HepG2 (cell line): ENCODE measurements at regions not wholly inside any gene's neighbourhood (a gene's known extent, or its start where the extent isn't known, plus 50 kb on each side); places are given as distances from the start of the nearest gene placed in this dataset.

Experiments
- ATAC-seq: fragments of 200-7000 bp; cut with Tn5 transposase; 3 replicates; pipeline ENCODE4 v1.9.1; 2020; ENCODE audit warnings: mild to moderate bottlenecking, moderate library complexity
- BruUV-seq: library from RNA; stranded (reverse); fragments of 400-500 nt; replicated peaks from 2 replicates; lab custom pipeline; 2021; lab: Mats Ljungman, UMichigan
- CTCF ChIA-PET: fragments of 300-600 bp; formaldehyde crosslinking; extraction: SDS; loops from one replicate; lab custom pipeline; 2021; ENCODE audit warnings: low total read pairs, inconsistent platforms, low intra/inter-chr PET ratio; lab: Yijun Ruan, JAX
- POLR2A ChIA-PET: fragments of 350-600 bp; sonication (Branson Sonifier 250); formaldehyde crosslinking; loops from one replicate; lab custom pipeline; 2020; ENCODE audit warnings: antibody characterized with exemption, inconsistent platforms; lab: Yijun Ruan, JAX
- DNase-seq: peaks from one replicate; pipeline ENCODE4 v3.0.0-alpha.2; 2015; ENCODE audit warnings: low spot score
- FAIRE-seq: peaks from 3 replicates; lab custom pipeline; 2011; peaks lifted over from hg19 to GRCh38; lab: Jason Lieb, UNC
- H2AFZ ChIP-seq: one replicate; pipeline ENCODE4 v1.6.1; 2011; ENCODE audit warnings: low read length, inconsistent platforms
- H3K27ac ChIP-seq: fragments of 300-600 bp; 3 replicates; pipeline ENCODE4 v1.8.0; 2011; ENCODE audit warnings: mixed run types, mild to moderate bottlenecking, mixed read lengths, low read length, inconsistent platforms; ENCODE audit not compliant: insufficient read depth; ENCODE audit errors: extremely low read length
- H3K27me3 ChIP-seq, 2 experiments: fragments of 200-600 bp in 1 of 2; 2 replicates in 1 of 2; 3 replicates in 1 of 2; pipeline versions ENCODE4 v1.6.0 to v1.8.0; 2011; ENCODE audit warnings: low read length in 2 of 2, mild to moderate bottlenecking in 2 of 2, moderate library complexity in 2 of 2, inconsistent platforms in 1 of 2; ENCODE audit not compliant: insufficient read depth in 2 of 2, control insufficient read depth in 1 of 2
- H3K36me3 ChIP-seq, 2 experiments: fragments of 200-600 bp in 1 of 2; replicated peaks in 1 of 2; 2 replicates in 1 of 2; 3 replicates in 1 of 2; pipeline versions ENCODE4 v1.5.1 to v1.8.0; 2011; ENCODE audit warnings: low read length in 2 of 2, inconsistent platforms in 1 of 2; ENCODE audit not compliant: insufficient read depth in 2 of 2, control insufficient read depth in 1 of 2
- H3K4me1 ChIP-seq: 2 replicates; pipeline ENCODE4 v1.5.1; 2012; ENCODE audit warnings: low read length, inconsistent platforms; ENCODE audit not compliant: insufficient read depth
- H3K4me2 ChIP-seq: 2 replicates; pipeline ENCODE4 v1.6.0; 2011; ENCODE audit warnings: low read depth, low read length, inconsistent platforms
- H3K4me3 ChIP-seq, 3 experiments: fragments of 200-600 bp in 1 of 3; sonication (generic), shearing (Covaris generic) in 1 of 3; replicated peaks in 1 of 3; 2 replicates each; pipeline ENCODE4 v1.5.1; 2011 to 2016; ENCODE audit warnings: low read length in 3 of 3, inconsistent platforms in 2 of 3, low read depth in 2 of 3, mild to moderate bottlenecking in 2 of 3, control low read depth in 1 of 3, mixed read lengths in 1 of 3; ENCODE audit not compliant: insufficient read depth in 1 of 3
- H3K79me2 ChIP-seq: one replicate; pipeline ENCODE4 v1.6.1; 2011; ENCODE audit warnings: low read length, inconsistent platforms; ENCODE audit not compliant: insufficient read depth
- H3K9ac ChIP-seq: 2 replicates; pipeline ENCODE4 v1.6.0; 2011; ENCODE audit warnings: mild to moderate bottlenecking, low read depth, low read length, inconsistent platforms; ENCODE audit not compliant: insufficient read depth
- H3K9me3 ChIP-seq: 2 replicates; pipeline ENCODE4 v1.5.1; 2012; ENCODE audit warnings: mild to moderate bottlenecking, low read length
- H4K20me1 ChIP-seq: 2 replicates; pipeline ENCODE4 v1.6.0; 2011; ENCODE audit warnings: inconsistent platforms, mild to moderate bottlenecking, low read length, moderate library complexity; ENCODE audit not compliant: insufficient read depth
- CREBL2 ChIP-seq: sonication (generic); formaldehyde crosslinking; IDR thresholded peaks from 2 replicates; pipeline ENCODE4 v1.8.1; 2023; ENCODE audit warnings: missing genetic modification reagents, mild to moderate bottlenecking, borderline replicate concordance
- CTCF ChIP-seq: sonication (generic); formaldehyde crosslinking; IDR thresholded peaks from 2 replicates; pipeline ENCODE4 v1.5.0; 2020; ENCODE audit warnings: mild to moderate bottlenecking, missing genetic modification reagents, moderate library complexity
- HMGXB4 ChIP-seq, 2 experiments: sonication (generic) in 1 of 2; formaldehyde crosslinking in 1 of 2; IDR thresholded peaks; 2 replicates each; pipeline versions ENCODE4 v1.4.0 to v1.6.1; 2018 to 2020; ENCODE audit warnings: missing genetic modification reagents in 2 of 2, borderline replicate concordance in 1 of 2, low read depth in 1 of 2, mild to moderate bottlenecking in 1 of 2, missing biosample characterization in 1 of 2
- HNRNPK ChIP-seq: fragments of 200-400 bp; formaldehyde crosslinking; IDR thresholded peaks from 2 replicates; pipeline ENCODE4 v1.6.1; 2018; ENCODE audit warnings: low read length, low read depth, moderate library complexity, mild to moderate bottlenecking; ENCODE audit not compliant: poor library complexity, severe bottlenecking
- HNRNPLL ChIP-seq: fragments of 200-400 bp; formaldehyde crosslinking; IDR thresholded peaks from 2 replicates; pipeline ENCODE4 v1.6.1; 2017; ENCODE audit warnings: mild to moderate bottlenecking, low read depth, low read length; ENCODE audit not compliant: poor library complexity, severe bottlenecking
- KDM2A ChIP-seq: sonication (generic); formaldehyde crosslinking; IDR thresholded peaks from 2 replicates; pipeline ENCODE4 v1.4.0; 2020; ENCODE audit warnings: low read depth, missing genetic modification reagents, borderline replicate concordance
- PHF21A ChIP-seq: sonication (generic); formaldehyde crosslinking; IDR thresholded peaks from 2 replicates; pipeline ENCODE4 v1.5.0; 2020; ENCODE audit warnings: mild to moderate bottlenecking, missing genetic modification reagents
- RAD21 ChIP-seq: fragments of 450-650 bp; formaldehyde crosslinking; IDR thresholded peaks from 2 replicates; pipeline ENCODE4 v1.5.0; 2020; ENCODE audit warnings: mild to moderate bottlenecking
- STAG1 ChIP-seq: sonication (generic); formaldehyde crosslinking; IDR thresholded peaks from 2 replicates; pipeline ENCODE4 v1.4.0; 2020; ENCODE audit warnings: missing genetic modification reagents
- XRCC5 ChIP-seq: fragments of 200-400 bp; formaldehyde crosslinking; optimal IDR thresholded peaks from 2 replicates; pipeline ENCODE3; 2017; ENCODE audit warnings: mild to moderate bottlenecking, low read length
- ZNF263 ChIP-seq: sonication (generic); formaldehyde crosslinking; IDR thresholded peaks from 2 replicates; pipeline ENCODE4 v1.4.0; 2020; ENCODE audit warnings: missing genetic modification reagents
- ZNF337 ChIP-seq: sonication (generic); formaldehyde crosslinking; IDR thresholded peaks from 2 replicates; pipeline ENCODE4 v1.5.1; 2020; ENCODE audit warnings: missing genetic modification reagents, low read depth, mild to moderate bottlenecking, borderline replicate concordance
- ZNF34 ChIP-seq: sonication (generic); formaldehyde crosslinking; IDR thresholded peaks from 2 replicates; pipeline ENCODE4 v1.4.0; 2020; ENCODE audit warnings: mild to moderate bottlenecking, missing genetic modification reagents, borderline replicate concordance
- ZNF558 ChIP-seq: sonication (generic); formaldehyde crosslinking; IDR thresholded peaks from 2 replicates; pipeline ENCODE4 v1.9.0; 2022; ENCODE audit warnings: mild to moderate bottlenecking, missing genetic modification reagents, borderline replicate concordance
- ZNF768 ChIP-seq: sonication (generic); formaldehyde crosslinking; IDR thresholded peaks from 2 replicates; pipeline ENCODE4 v1.4.0; 2020; ENCODE audit warnings: missing genetic modification reagents
- whole genome bisulfite sequencing: methylation state at CpG from one replicate; pipeline ENCODE4 v1.1.6; 2017; ENCODE audit warnings: low lambda C conversion rate; 5-methylcytosine and 5-hydroxymethylcytosine counted together
- in situ Hi-C: cut with HindIII; loops from 2 replicates; pipeline ENCODE4 v1.10.0; 2017; ENCODE audit warnings: low pct_unique_long_range_greater_than_20kb; ENCODE audit not compliant: extremely low pct_ligation_motif_present
- intact Hi-C: fragments of 100-400 bp; cut with micrococcal nuclease; formaldehyde crosslinking; loops from one replicate; pipeline ENCODE4 v1.10.0; 2022; ENCODE audit not compliant: unreplicated experiment
- TF ChIP-seq, protein P1 (sequence below): IDR thresholded peaks from 2 replicates; pipeline ENCODE4 v1.6.1; 2016; ENCODE audit warnings: mild to moderate bottlenecking, missing biosample characterization, missing genetic modification reagents
- TF ChIP-seq, protein P2 (sequence below): sonication (generic); formaldehyde crosslinking; IDR thresholded peaks from 2 replicates; pipeline ENCODE4 v1.4.0; 2020; ENCODE audit warnings: missing genetic modification reagents

DNA sequence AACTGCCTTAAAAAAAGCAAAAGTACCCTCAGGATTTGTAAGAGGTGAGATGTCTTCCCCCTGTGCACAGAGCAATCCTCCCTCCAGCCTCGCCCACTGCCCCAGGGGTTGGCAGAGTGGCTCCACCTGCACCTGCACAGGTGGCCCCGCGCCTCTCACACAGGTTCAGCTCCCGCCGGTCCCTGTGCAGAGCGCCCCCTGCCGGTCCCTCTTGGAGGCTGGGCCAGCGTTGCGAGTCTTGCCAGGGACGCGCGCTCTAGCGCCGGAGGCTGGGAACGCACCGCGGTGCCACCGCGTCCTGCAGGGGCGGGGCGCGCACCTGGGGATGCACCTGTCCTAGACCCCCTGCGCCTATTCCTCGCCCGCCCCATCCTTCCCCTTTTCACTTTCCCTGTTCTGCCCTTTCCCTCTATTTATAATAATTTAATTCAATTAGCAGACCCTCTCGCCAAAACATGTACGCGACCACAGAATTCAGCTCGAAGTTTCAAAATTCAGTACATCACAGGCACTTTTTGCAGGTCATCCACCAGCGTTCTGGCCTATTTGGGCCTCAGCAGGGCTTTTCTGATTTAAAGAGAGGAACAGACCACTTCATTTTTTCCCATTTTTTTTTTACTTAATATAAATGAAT lies 618.6 kb downstream of the AACS start:
- Histone ChIP-seq H3K36me3 (no peaks in the 10 kb centered on the region), H3K4me1 (no peaks in the 10 kb centered on the region), H3K79me2 (no peaks in the 10 kb centered on the region), H3K9ac (no peak overlapping the region), H3K9me3 (no peaks in the 10 kb centered on the region), H3K4me3 (no peak overlapping the region), H3K27ac (no peak overlapping the region), H4K20me1 (no peaks in the 10 kb centered on the region), H2AFZ (no peak overlapping the region), H3K27me3 (no peaks in the 10 kb centered on the region), H3K4me2 (no peak overlapping the region)
- in situ Hi-C loops (loop anchor here (10.0 kb wide), 1 partner anchor 149 kb away; no protein-coding TSS in a partner anchor), intact Hi-C loops (loop anchor here (5.0 to 10.0 kb wide), 2 partner anchors 152 to 499 kb away; partner anchors contain the start of gene TMEM132B)
- ATAC-seq (peak; percentile 98), DNase-seq (peak; percentile 31), FAIRE-seq (no peak)
- WGBS = 29% methylated on average over 17 of the region's 30 CpGs
- POLR2A ChIA-PET = no interaction called here
- no TSS peak for BruUV-seq
- CTCF ChIA-PET = no interaction called here
- peak; percentile 32; the same call in 1 of the 2 replicates for TF ChIP-seq ZNF768 (CRISPR knock-in tag)
- peak; percentile 87 for TF ChIP-seq HNRNPK
- TF ChIP-seq ZNF34 (CRISPR knock-in tag) = no peak
- TF ChIP-seq ZNF558 (CRISPR knock-in tag) = no peak
- TF ChIP-seq STAG1 (CRISPR knock-in tag) = peak; percentile 61
- no peak for TF ChIP-seq CREBL2
- TF ChIP-seq RAD21 (CRISPR knock-in tag) = peak; percentile 56; the same call in 1 of the 2 replicates
- no peak for TF ChIP-seq PHF21A (CRISPR knock-in tag)
- TF ChIP-seq HNRNPLL = peak; percentile 31
- TF ChIP-seq, protein P1, sequence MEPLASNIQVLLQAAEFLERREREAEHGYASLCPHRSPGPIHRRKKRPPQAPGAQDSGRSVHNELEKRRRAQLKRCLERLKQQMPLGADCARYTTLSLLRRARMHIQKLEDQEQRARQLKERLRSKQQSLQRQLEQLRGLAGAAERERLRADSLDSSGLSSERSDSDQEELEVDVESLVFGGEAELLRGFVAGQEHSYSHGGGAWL (CRISPR knock-in tag) = peak; percentile 36; the same call in 1 of the 2 replicates
- TF ChIP-seq CTCF (CRISPR knock-in tag) = peak; percentile 88
- TF ChIP-seq XRCC5 = peak; percentile 56
- TF ChIP-seq, protein P2, sequence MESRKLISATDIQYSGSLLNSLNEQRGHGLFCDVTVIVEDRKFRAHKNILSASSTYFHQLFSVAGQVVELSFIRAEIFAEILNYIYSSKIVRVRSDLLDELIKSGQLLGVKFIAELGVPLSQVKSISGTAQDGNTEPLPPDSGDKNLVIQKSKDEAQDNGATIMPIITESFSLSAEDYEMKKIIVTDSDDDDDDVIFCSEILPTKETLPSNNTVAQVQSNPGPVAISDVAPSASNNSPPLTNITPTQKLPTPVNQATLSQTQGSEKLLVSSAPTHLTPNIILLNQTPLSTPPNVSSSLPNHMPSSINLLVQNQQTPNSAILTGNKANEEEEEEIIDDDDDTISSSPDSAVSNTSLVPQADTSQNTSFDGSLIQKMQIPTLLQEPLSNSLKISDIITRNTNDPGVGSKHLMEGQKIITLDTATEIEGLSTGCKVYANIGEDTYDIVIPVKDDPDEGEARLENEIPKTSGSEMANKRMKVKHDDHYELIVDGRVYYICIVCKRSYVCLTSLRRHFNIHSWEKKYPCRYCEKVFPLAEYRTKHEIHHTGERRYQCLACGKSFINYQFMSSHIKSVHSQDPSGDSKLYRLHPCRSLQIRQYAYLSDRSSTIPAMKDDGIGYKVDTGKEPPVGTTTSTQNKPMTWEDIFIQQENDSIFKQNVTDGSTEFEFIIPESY (CRISPR knock-in tag) = peak; percentile 70
- peak in 1 of 2 experiments; percentile 48; a peak in 1 of 4 replicates for TF ChIP-seq HMGXB4 (CRISPR knock-in tag; IDR thresholded peaks at IDR 0.05; ENCODE audit: borderline replicate concordance in 1 of 2, low read depth in 1 of 2)
- TF ChIP-seq ZNF337 (CRISPR knock-in tag) = no peak
- 0 out of 2 replicates have a peak, but pooled peaks have one; percentile 29 for TF ChIP-seq KDM2A (CRISPR knock-in tag)
- TF ChIP-seq ZNF263 (CRISPR knock-in tag) = no peak
